Stomach (tissue), 8 donors: ENCODE measurements at regions not wholly inside any gene's neighbourhood (a gene's known extent, or its start where the extent isn't known, plus 50 kb on each side); places are given as distances from the start of the nearest gene placed in this dataset.

Experiments used
- DNase-seq, 2 donors: peaks; one replicate each; pipeline versions ENCODE4 v3.0.0 to v3.0.0-alpha.2; 2013 to 2019
- H3K27ac ChIP-seq, 5 donors: fragments of 200-600 bp in 4 of 5; sonication (generic) in 4 of 5; one replicate each; pipeline ENCODE4 v1.5.1; 2013 to 2019; ENCODE audit warnings: mild to moderate bottlenecking in 1 of 5, moderate library complexity in 1 of 5
- H3K27me3 ChIP-seq, 3 donors: fragments of 200-600 bp; sonication (generic); one replicate each; pipeline ENCODE4 v1.5.1; 2017 to 2019; ENCODE audit warnings: mixed run types in 1 of 3
- H3K36me3 ChIP-seq, 4 donors: fragments of 200-600 bp; sonication (generic); 1 replicate in 3 of 4; 2 replicates in 1 of 4; pipeline ENCODE4 v1.5.1; 2016 to 2019
- H3K4me1 ChIP-seq, 4 donors: fragments of 200-600 bp; sonication (generic); one replicate each; pipeline ENCODE4 v1.5.1; 2016 to 2019
- H3K4me3 ChIP-seq, 4 donors: fragments of 200-600 bp; sonication (generic) in 3 of 4; one replicate each; pipeline ENCODE4 v1.5.1; 2016 to 2019; ENCODE audit warnings: mild to moderate bottlenecking in 1 of 4
- H3K9me3 ChIP-seq, 4 donors: fragments of 200-600 bp; sonication (generic); one replicate each; pipeline ENCODE4 v1.5.1; 2016 to 2019
- EP300 ChIP-seq: sonication (generic); formaldehyde crosslinking; IDR thresholded peaks from one replicate; pipeline ENCODE4 v1.6.1; 2017; ENCODE audit warnings: antibody characterized with exemption
- POLR2A ChIP-seq, 4 donors: fragments of 450-650 bp; IDR thresholded peaks; one replicate each; pipeline ENCODE4 v1.6.1; 2016; ENCODE audit warnings: antibody characterized with exemption in 4 of 4, control low read depth in 2 of 4, mild to moderate bottlenecking in 1 of 4, moderate library complexity in 1 of 4
- POLR2AphosphoS5 ChIP-seq, 3 donors: sonication (generic); formaldehyde crosslinking; IDR thresholded peaks; one replicate each; pipeline ENCODE4 v1.6.1; 2016; ENCODE audit warnings: antibody characterized with exemption in 3 of 3
- WGBS, 5 donors: extraction: QIAGEN DNeasy Blood & Tissue Kit in 3 of 5; methylation state at CpG; one replicate each; pipeline versions ENCODE4 v1.1.5 to v1.1.7; 2013 to 2018; 5-methylcytosine and 5-hydroxymethylcytosine counted together
- intact Hi-C: fragments of 100-400 bp; cut with DNase I; formaldehyde crosslinking; loops from one replicate; pipeline ENCODE4 v1.15.1; 2023; ENCODE audit warnings: low total_unique reads
- TF ChIP-seq, protein P1 (sequence below), 7 experiments: fragments of 450-650 bp in 4 of 7; fragments of 200-600 bp in 3 of 7; sonication (generic) in 3 of 7; IDR thresholded peaks; one replicate each; pipeline ENCODE4 v1.5.1; 2016 to 2019; ENCODE audit warnings: antibody characterized with exemption in 7 of 7, control low read depth in 2 of 7, mild to moderate bottlenecking in 1 of 7
- donor health status: healthy with polysubstance abuse.
- donor health status: Bipolar disorder and iron deficiency.
- donor health status: healthy.

DNA sequence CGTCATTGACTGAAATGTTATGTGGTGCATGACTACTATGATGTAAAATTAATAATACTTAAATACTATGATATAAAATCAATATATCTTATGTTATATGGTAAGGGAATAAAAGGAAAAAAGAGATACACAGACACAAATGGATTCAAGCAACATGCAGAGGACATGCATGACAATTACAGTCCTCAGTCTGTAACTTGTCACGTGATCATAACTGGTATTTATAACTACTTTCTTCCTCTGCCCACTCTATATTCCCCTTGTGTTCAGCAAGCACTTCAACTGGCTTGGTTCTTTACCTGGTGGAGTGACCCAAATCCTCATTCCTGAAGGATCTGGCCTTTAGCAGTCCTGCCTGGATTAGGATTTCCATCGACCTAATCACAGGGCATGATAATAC is 104.4 kb upstream of the FAM180A start:
- no peak for DNase-seq
- intact Hi-C loops: no loop called here
- H3K4me3 ChIP-seq: no peak overlapping the region
- H3K4me1 ChIP-seq: no peaks in the 10 kb centered on the region
- no peaks in the 10 kb centered on the region for H3K36me3 ChIP-seq
- no peaks in the 10 kb centered on the region for H3K27me3 ChIP-seq
- TF ChIP-seq, protein P1, sequence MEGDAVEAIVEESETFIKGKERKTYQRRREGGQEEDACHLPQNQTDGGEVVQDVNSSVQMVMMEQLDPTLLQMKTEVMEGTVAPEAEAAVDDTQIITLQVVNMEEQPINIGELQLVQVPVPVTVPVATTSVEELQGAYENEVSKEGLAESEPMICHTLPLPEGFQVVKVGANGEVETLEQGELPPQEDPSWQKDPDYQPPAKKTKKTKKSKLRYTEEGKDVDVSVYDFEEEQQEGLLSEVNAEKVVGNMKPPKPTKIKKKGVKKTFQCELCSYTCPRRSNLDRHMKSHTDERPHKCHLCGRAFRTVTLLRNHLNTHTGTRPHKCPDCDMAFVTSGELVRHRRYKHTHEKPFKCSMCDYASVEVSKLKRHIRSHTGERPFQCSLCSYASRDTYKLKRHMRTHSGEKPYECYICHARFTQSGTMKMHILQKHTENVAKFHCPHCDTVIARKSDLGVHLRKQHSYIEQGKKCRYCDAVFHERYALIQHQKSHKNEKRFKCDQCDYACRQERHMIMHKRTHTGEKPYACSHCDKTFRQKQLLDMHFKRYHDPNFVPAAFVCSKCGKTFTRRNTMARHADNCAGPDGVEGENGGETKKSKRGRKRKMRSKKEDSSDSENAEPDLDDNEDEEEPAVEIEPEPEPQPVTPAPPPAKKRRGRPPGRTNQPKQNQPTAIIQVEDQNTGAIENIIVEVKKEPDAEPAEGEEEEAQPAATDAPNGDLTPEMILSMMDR (IDR thresholded peaks at IDR 0.05): no peak
- no peak for TF ChIP-seq EP300
- TF ChIP-seq POLR2AphosphoS5 (IDR thresholded peaks at IDR 0.05): no peak
- TF ChIP-seq POLR2A (IDR thresholded peaks at IDR 0.05): no peak
- 67 to 94% (median 89%) methylated on average over 3 of the region's 3 CpGs for WGBS, 5 donors
- peaks cover 0 to 10% (median 0%) of the 10 kb centered on the region in 4 donors for H3K9me3 ChIP-seq
- no peak overlapping the region for H3K27ac ChIP-seq

DNA sequence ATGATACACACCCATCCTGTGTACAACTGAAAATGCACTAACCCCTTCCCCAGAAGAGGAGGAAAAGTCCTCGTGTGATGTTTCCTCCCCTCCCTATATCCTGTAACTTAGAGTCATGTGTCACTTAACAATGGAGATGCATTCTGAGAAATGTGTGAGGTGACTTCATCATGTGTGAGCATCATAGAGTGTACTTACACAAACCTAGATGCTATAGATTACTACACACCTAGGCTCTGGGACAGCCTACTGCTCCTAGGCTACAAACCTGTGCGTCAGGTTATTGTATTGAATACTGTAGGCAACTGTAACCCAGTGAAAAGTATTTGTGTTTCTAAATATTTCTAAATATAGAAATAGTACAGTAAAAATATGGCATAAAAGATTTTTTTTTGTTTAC is 98.6 kb upstream of the FAM180A start:
- Histone ChIP-seq H3K27me3 (no peaks in the 10 kb centered on the region), H3K4me1 (no peaks in the 10 kb centered on the region), H3K4me3 (no peak overlapping the region), H3K9me3 (no peaks in the 10 kb centered on the region), H3K27ac (no peak overlapping the region), H3K36me3 (no peaks in the 10 kb centered on the region)
- no peak for DNase-seq
- intact Hi-C loops: no loop called here
- WGBS, 5 donors: 78 to 83% (median 81%) methylated on average over 2 of the region's 2 CpGs
- no peak for TF ChIP-seq POLR2AphosphoS5 (IDR thresholded peaks at IDR 0.05)
- TF ChIP-seq, protein P1 (IDR thresholded peaks at IDR 0.05): no peak
- no peak for TF ChIP-seq EP300
- TF ChIP-seq POLR2A (IDR thresholded peaks at IDR 0.05): no peak

DNA sequence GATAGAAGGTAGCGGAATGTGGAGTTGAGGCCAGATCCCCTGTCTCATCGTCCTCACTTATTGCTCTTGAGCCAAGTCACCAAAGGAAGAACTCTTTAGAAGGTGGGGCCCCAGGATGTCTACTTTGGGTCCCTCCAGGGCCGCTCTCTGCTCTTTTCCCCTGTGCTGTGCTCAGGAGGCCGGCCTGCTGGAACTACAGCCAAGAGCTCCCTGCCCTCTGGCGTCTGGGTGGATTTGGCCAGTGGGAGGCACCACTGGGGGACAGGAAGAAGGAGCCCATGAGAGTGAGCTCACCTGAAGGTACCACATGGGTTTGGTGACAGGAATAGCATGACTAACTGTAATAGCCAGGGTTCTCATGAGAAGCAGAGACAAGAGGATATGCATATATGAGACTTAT is 97.7 kb upstream of the FAM180A start:
- no peak overlapping the region for H3K27ac ChIP-seq
- 88 to 93% (median 91%) methylated on average over 5 of the region's 5 CpGs for WGBS, 5 donors
- no peaks in the 10 kb centered on the region for H3K9me3 ChIP-seq
- H3K36me3 ChIP-seq: no peaks in the 10 kb centered on the region
- H3K27me3 ChIP-seq: no peaks in the 10 kb centered on the region
- no peak for DNase-seq
- TF ChIP-seq EP300 (no peak), POLR2A (IDR thresholded peaks at IDR 0.05) (no peak), POLR2AphosphoS5 (IDR thresholded peaks at IDR 0.05) (no peak)
- TF ChIP-seq, protein P1 (IDR thresholded peaks at IDR 0.05): no peak
- no peaks in the 10 kb centered on the region for H3K4me1 ChIP-seq
- no peak overlapping the region for H3K4me3 ChIP-seq
- intact Hi-C loops: no loop called here

DNA sequence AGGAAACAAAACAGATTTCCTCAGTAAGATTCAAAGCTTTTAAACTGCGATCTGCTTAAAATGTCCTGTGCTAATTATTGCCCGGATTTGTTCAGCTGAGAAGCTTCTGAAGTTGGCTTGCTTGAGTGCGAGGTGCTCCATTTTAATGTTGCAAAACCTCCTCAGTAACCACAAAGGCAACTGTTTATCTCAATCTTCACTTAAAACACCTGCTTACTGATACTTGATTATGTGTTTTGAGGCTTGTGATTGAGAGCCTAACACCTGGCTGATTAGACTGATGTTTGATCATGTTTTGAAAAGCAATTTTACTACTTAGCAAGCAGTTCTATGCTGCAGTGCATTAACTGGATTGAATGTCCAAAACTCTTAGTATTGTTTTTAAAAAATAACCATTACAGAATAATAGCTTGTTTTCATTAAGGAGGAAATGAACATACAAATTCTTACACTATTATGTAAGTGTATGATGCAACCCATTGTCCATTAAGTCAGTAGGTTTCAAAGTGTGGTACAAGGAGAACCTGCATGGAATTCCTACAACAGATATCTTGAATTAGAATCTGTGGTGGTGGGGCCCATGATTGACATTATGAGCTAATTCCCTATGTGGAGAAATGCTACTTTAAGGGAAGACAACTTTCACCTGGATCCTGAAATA is 96.9 kb upstream of the FAM180A start:
- no peak overlapping the region for H3K27ac ChIP-seq
- no peaks in the 10 kb centered on the region for H3K36me3 ChIP-seq
- H3K27me3 ChIP-seq: no peaks in the 10 kb centered on the region
- intact Hi-C loops: no loop called here
- no peaks in the 10 kb centered on the region for H3K4me1 ChIP-seq
- DNase-seq: no peak
- H3K4me3 ChIP-seq: no peak overlapping the region
- TF ChIP-seq POLR2A (IDR thresholded peaks at IDR 0.05): no peak
- TF ChIP-seq, protein P1 (IDR thresholded peaks at IDR 0.05): no peak
- no peak for TF ChIP-seq POLR2AphosphoS5 (IDR thresholded peaks at IDR 0.05)
- TF ChIP-seq EP300: no peak
- 79 to 89% (median 80%) methylated on average over 3 of the region's 3 CpGs for WGBS, 5 donors
- H3K9me3 ChIP-seq: no peaks in the 10 kb centered on the region
